C4-2B (cell line): ENCODE measurements at regions not wholly inside any gene's neighbourhood (a gene's known extent, or its start where the extent isn't known, plus 50 kb on each side); places are given as distances from the start of the nearest gene placed in this dataset.

Experiments
- CTCF ChIP-seq: fragments of 450-650 bp; conservative IDR thresholded peaks from 2 replicates; pipeline ENCODE4 v1.5.1; 2017; ENCODE audit warnings: mild to moderate bottlenecking
- ZFX ChIP-seq: fragments of 450-650 bp; IDR thresholded peaks from 2 replicates; pipeline ENCODE4 v1.6.1; 2017

GRCh38 chr22:11066458-11067285, 4461.3 kb upstream of the OR11H1 start:
- TF ChIP-seq CTCF (no peak), ZFX (no peak)
